Nucleus accumbens (tissue), 56 donors: ENCODE measurements at regions not wholly inside any gene's neighbourhood (a gene's known extent, or its start where the extent isn't known, plus 50 kb on each side); places are given as distances from the start of the nearest gene placed in this dataset.

Source experiments
- DNase-seq, 56 donors: peaks; one replicate each; lab custom pipeline; 2025; lab: John Stamatoyannopoulos, UW

DNA sequence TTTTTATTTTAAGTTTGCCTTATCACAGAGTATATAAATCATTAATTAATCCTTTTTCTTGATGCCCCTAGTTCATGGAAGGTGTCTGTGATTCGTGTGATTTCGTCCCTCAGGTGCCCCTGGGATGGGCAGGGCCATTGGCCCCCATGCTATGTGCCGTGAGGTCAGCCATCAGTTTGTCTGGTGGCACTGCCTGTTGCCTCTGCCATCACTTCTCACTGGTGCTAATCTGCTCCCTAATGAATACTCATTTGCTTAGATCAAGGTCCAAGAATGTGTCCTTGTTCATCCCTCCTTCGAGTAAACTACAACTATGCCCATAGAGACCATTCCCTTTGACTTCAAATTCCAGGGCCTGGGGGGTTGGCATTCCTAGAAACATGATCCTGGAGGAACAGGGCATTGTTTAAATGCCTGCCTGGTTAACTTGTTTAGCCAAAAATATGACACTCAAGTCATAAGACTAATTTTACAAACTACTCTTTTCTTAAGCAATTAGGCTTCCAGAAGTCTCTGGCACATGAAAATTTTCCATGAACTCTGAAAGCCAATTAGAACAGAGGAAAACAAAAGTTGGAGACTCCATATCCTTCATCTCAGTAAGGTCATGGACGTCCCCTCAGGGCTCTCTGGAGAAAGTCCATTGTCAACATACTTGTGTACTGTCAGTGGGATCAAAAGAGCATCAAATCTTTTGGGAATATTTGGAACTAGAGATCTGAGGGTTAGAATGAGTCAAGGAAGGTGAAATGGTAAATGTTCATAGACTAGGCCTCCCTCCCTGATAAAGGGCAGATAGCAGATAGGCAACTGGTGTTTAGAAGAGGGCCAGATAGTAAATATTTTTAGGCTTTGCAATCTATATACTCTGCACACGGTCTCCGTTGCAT lies 90.9 kb upstream of the PLXNC1 start:
- no peak for DNase-seq

DNA sequence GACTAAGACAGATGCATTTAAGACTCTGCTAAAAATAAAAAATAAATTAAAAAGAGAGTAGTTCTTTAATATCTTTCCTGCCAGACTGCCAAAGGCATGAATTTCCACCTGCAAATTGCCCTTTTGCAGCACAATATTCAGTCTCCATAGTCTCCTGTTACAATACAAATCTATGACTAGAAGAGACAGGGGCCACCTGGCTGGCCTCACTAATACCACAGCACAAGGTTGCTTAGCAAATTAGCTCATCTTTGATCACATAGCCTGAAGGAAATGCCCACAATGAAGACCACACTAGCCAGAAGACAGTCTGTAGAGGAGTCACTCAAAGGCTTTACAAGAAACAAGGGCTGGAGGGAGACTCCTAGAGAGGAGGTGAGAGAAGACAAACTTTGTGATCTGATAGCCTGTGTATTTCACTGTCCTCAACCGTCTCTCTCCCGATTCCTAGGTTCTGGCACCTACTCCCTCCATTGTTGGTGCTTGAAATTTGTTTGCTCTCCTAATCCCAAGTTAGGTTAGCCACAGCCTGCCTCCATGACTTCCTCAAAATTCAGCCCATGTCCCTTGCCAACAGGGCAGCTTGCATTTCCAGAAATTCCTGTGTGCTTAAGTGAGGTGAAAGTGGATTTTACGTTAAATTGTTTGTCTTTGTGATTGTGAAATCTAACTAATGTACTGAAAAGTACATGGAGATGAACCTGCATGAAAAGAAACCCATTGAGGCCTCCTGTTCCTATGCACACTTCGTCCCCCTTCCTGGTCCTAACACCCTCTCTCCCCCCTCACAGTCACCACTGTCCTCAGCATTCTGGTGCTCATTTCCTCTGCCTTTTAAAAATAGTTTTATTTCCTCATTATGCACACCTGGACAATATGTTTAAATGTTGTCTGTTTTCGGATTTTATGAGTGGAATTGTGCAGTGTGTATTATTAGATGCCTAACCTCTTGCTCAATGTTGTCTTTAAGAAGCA lies 88.7 kb upstream of the PLXNC1 start:
- no peak for DNase-seq

DNA sequence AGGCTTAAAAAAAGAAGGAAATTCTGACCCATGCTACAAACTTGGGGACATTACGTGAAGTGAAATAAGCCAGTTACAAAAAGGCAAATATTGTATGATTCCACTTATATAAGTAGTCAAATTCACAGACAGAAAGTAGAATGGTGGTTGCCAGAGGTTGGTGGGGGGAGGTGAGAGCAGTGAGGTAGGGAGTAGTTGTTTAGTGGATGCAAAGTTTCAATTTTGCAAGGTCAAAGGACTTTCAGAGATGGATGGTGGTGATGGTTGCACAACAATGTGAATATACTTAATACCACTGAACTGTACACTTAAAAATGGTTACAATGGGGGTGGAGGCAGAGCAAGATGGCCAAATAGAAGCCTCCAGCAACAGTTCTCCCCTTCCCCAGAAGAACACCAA lies 86.2 kb upstream of the PLXNC1 start:
- no peak for DNase-seq

DNA sequence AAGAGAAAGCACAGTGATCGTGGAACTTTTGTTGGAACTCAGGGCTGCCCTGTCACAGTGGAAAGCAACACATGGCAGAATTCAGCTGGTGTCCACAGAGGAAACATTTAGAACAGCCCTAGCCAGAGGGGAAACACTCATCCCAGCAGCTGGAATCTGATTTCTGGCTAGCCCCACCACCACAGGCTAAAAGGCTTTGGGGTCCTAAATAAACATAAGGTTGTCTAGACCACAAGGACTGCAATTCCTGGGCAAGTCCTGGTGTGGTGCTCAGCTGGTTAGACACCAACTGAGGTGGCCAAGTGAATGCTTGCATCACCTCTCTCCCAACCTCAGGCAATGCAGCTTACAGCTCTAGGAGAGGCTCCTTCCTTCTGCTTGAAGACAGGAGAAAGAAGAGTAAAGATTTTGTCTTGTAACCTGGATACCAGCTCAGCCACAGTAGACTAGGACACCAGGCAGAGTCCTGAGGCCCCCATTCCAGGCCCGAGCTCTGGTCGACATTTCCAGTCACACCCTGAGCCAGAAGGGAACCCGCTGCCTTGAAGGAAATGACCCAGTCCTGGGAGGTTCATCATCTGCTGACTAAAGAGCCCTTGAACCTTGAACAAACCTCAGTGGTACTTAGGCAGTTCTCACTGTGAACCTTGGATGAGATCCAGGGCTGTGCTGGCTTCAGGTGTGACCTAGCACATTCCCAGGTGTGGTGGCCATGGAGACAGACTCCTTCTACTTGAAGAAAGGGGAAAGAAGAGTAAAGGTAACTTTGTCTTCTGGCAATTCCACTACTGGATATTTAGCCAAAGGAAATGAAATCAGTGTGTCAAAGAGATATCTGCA lies 85.4 kb upstream of the PLXNC1 start:
- DNase-seq = no peak

DNA sequence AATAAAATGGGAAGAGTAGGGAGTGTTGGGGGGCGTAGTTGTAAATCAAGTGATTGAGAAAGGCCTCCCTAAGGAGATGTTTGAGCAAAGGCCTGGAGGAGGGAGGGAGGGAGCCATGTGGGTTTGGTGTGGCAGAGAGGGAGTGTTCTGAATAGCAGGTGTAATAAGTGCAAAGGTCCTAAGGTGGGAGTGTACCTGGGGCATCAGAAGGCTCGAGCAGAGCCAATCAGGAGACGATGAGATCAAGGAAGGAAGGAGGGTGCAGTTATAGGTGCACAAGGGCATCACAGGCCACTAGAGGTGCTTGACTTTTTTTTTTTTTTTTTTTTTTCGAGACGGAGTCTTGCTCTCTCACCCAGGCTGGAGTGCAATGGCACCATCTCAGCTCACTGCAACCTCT lies 77.9 kb upstream of the PLXNC1 start:
- DNase-seq = no peak

DNA sequence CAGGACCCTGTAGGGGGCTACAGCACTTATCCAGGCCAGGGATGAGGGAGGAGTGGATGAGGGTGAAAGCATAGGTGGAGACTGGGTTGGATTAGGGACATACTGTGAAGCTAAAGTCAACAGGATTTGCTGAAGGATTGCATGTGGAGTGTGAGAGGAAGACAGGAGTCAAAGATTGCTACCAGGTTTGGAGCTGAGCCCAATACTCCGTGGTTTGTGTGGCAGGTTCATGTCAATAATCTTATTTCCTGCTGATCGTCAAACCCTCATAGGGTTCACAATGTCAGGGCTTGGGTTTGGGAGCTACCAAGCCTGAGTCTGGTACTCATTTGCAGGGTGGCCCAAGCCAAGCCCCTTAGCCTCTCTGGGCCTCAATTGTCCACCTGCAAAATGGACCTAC lies 77.1 kb upstream of the PLXNC1 start:
- no peak for DNase-seq

DNA sequence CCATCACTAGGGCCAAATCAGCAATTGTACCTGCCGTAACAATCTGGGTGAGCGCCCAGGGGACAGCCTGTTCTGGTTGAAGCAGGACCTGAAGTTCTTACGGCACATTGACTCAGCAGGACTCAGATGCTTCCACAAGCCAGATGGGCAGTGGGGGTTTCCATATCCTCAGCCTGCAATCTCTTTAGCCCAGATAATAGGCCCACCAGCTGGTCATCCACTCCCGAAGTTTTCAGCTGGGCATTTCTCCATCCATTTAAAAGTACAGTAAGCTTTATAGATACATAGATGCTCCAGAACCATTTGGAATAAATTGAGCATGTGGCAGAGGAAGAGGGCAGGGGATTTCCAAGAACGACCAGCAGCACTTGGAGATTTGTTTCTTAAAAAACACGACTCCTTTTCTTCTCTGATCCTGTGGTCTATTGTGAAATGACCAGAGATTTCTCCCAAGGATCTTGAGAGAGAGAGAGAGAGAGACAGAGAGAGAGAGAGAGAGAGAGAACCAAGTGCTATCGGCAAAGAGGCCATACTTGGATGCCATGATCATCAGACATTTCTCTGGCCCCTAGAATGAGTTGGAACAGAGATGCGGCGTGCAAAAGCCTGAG lies 74.8 kb upstream of the PLXNC1 start:
- peak in 1 of 56 donors; percentile 16 for DNase-seq

DNA sequence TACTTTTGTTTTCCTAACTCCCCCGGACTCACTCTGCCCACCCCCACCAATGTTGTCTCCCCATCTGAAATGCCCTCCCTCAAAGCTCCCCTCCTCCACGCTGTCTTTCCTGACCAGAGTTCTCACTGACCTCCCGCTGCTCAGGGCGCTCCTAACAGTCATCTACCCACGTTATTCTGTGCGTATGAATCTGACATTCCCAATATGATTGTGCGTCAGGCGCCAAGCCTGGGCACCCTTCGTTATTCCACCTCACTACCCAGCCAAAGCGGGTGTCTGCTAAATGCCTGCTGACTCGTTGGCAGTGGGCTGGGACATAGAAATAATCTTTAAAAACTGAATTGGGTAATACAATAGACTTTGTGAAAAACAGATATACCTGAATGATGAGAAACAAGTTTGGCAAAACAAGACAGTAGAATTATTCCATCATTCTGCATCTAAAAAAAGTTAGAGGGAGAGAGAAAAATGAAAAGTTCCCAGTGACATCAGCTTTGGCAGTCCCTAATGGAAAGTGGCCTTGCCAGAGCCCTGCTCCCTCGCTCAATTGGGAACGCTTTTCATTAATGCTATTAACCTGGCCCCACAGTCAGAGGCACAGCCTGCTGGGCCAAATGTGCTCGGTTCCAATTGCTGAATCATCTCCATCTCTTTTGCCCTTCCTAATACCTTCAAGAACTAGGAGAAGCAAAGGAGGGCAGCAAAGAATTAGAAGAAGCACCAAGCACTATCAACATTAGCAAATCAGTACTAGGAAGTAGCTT lies 74.0 kb upstream of the PLXNC1 start:
- peak in 21 of 56 donors; percentile 1 to 48 (median 12) for DNase-seq

DNA sequence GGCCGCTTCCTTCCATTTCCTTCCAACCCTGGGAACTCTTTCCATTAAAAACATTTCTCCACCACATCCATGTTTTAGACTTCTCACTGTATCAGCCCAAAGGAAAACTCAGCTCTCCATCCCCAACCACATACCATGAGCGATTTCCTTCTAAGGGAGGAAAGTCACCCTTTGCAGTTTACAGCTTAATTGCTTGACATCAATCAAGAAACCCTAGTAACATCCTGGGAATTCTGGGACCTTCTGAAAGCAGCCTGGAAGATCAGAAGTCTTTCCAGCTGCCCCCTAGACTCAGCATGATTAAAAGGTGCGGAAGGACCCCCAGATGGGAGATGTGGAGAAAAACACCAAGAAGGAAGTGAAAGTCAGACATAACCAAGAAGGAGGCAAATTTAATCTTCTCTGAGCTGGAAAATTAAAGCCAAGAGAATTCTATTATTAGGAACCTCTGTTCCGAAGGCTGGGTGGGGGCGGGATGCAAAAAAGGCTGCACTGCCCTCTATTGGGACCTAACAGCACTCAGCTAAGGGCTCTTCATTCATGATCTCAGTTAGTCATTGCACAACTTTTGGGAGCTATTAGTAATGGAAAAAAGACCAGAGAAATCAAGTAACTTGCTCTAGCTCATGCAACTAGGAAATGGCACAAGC lies 73.3 kb upstream of the PLXNC1 start:
- peak in 10 of 56 donors; percentile 1 to 43 (median 9) for DNase-seq

DNA sequence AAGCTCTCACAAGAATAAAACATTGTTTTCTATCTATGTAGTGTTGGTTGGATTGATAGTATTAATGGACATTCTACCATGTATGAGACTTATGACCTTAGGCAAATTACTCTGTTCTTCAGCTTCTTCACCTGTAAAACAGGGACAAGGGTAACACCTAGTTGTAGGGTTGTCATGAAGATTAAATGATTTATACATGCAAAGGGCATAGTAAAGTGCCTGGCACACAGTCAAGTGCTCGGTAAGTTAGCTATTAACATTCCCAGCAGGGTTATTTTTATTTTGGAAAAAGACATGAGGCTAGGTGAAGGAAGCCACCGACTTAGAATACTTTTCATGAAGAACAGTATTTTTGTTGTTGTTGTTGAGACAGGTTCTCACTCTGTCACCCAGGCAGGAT lies 71.2 kb upstream of the PLXNC1 start:
- no peak for DNase-seq

DNA sequence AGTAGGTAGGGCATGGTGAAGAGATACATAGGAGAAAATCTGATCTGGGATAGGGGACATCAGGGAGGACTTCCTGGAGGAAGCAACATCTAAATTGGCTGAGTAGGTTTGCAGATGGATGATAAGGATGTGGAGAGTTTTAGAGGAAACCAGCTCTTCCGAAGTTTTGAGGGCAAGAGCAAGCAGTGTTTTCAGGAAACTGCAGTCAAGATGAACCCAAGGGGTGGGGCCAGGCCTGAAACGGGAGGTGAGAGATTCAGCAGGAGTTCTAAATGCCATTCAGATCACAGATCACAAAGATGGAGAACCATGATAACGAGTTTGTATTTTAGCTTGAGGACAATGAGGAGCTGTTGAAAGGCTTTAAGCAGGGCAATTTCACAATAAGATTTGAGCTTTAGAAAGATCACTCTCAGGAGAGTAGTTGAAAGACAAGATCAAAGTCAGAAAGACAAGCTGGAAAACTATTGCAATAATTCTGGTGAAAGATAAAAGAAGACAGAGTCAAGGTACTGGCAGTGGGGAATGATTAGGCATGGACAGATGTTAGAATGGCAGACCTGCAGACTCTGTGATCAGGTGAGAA lies 70.1 kb upstream of the PLXNC1 start:
- no peak for DNase-seq

DNA sequence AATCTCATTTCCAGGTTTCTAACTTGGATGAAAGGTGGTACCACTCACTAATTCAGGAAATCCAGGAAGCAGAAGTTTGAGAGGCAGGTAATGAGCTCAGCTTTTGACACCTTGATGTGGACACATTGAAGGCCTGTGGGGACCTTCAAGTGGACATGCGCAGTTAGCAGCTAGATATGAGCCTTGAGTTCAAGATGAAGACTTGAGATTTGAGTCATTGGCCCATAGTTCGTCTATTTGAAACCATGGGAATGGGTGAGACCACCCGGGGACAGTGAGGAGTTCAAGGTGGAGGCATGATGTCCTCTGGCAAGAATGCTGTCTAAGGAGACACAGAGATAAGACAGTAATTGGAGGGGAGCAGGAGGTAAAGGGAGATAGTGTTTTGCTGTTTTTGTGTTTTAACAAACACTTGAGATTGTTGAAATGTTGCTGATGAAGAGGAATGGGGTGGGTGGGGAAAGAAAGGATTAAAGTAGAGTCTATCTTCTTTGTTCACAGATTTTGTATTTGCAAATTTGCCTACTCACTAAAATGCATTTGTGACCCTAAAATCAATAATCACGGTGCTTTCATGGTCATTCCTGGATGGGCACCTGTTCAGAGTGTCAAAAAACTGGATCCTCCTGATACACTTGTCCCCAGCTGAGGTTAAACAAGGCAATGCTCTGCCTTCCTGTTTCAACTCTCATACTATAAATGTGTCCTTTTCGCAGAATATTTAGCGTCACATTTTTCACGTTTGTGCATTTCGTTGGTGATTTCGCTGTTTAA lies 69.5 kb upstream of the PLXNC1 start:
- no peak for DNase-seq

DNA sequence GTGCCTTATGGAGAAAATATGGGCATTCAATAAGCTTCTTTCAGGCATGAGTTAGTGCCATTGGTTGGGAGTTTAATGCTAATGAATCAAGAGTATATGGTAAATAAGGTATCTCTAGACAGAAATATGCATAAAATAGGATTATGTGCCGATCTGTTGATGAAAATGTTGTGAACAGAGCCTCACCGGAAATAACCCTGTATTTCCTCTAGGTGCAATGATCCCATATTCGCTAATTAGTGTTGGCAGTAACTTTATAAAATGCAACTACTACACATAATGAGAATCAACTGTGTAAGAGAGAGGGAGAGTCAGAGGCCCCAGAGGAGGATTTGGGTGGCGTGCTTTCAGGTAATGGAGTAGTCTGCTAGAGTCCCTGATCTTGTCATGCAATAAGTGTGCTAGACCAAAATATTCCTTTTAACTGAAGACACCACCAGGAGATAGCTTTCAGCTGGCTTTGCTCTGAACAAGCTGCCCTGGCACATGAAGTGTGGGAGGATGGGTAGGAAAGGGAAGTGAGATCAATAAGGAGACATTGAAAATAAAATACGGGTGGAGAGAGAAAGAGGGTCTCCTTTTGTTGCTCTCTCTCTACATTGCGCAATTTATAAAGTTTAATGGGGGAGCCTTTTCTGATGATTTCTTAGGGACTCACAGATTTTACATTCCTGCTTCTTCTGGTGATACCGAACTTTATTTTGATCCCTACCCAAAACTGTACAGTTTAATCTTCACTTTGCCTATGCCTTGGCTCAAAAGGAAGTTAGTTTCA lies 68.6 kb upstream of the PLXNC1 start:
- no peak for DNase-seq

DNA sequence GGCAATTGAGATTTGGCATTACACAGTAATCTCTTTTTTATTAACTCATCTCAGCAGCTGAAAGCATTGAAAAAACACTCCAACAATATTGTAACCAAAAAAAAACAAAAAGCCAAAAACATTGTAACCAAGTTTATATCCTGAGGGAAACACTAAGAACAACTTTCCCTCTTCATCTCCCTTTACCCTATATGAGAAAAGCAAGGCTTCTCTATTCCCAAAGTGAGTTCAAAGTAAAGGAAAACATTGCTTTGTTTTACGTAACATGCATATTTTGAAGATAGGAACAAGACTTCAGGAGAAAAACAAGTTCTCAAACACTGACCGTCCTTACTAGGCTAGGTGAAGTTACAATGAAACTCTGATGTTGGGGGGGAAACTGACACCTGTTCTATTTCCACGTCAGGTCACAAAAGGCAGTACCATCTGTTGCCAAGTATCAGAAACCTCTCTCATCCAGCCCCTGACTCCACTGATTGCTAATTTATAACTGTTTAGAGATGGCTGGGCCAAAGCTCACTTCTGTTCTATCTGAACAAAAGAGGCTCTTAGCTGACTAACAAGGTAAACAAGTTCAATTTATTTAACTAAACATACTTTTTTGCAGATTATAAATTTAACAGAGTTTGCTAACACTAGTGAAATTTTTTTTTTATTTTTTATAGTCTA lies 67.9 kb upstream of the PLXNC1 start:
- DNase-seq = no peak

DNA sequence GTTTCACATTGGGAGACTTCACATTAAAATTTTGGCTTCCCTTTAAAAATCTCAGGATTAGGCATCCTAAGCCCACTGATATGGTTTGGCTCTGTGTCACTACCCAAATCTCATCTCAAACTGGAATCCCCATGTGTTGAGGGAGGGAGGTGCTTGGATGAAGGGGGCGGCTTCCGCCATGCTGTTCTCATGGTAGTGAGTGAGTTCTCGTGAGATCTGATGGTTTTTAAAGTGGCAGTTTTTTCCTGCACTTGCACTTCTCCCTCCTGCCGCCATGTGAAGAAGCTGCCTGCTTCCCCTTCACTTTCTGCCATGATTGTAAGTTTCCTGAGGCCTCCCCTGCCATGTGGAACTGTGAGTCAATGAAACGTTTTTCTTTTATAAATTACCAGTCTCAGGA lies 65.7 kb upstream of the PLXNC1 start:
- DNase-seq = no peak

DNA sequence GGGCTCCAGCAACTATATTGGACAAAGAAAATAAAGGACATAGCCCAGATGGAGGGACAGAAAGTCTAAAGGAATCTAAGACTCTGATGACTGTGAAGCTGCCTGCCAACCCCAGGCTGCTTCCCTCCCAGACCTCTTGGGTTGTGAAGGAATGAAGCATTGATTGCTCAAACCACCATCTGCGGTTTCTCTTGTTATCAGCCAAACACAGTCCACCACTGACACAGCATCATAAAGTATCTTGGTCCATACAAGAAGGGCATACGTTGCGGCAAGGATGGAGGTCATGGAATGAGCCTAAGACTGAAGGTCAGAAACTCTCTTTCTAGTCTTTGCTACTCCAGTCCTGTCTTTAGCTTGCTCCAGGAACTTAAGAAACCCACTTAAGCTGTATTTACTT lies 58.5 kb upstream of the PLXNC1 start:
- no peak for DNase-seq
